ENCODE measurements at regions not wholly inside any gene's neighbourhood (a gene's known extent, or its start where the extent isn't known, plus 50 kb on each side); places are given as distances from the start of the nearest gene placed in this dataset.

- TF ChIP-seq CTCF (IDR thresholded peaks at IDR 0.05) (no peak), EP300 (IDR thresholded peaks at IDR 0.05) (no peak), POLR2A (IDR thresholded peaks at IDR 0.05) (no peak), POLR2AphosphoS5 (IDR thresholded peaks at IDR 0.05) (no peak)
Observed at GRCh38 chr18:2091937-2092336, 479.4 kb downstream of the METTL4 start.

All from stomach (tissue), 4 donors.